GM18873 (cell line): ENCODE measurements at regions not wholly inside any gene's neighbourhood (a gene's known extent, or its start where the extent isn't known, plus 50 kb on each side); places are given as distances from the start of the nearest gene placed in this dataset.

Experiments
- ATAC-seq: cut with Tn5 transposase; IDR thresholded peaks from one replicate; pipeline ENCODE4 v1.9.1; 2021; ENCODE audit warnings: mild to moderate bottlenecking, moderate library complexity, moderate number of reproducible peaks; ENCODE audit not compliant: unreplicated experiment, low FRiP score

- ATAC-seq, result no peak
Measured at GRCh38 chr3:82067420-82067819, 306.0 kb upstream of the GBE1 start.

- no peak for ATAC-seq
Measured at GRCh38 chr3:82058809-82059208, 297.4 kb upstream of the GBE1 start.

- no peak for ATAC-seq
Measured at GRCh38 chr3:82055792-82056191, 294.3 kb upstream of the GBE1 start.

- no peak for ATAC-seq
Measured at GRCh38 chr3:82054849-82055248, 293.4 kb upstream of the GBE1 start.

GRCh38 chr3:82053236-82053635, 291.8 kb upstream of the GBE1 start:
- ATAC-seq, result no peak

- ATAC-seq, result no peak
Measured at GRCh38 chr3:82050382-82050781, 288.9 kb upstream of the GBE1 start.

GRCh38 chr3:82048711-82049110, 287.3 kb upstream of the GBE1 start:
- ATAC-seq, result no peak

- ATAC-seq, result no peak
Measured at GRCh38 chr3:82044930-82045705, 283.7 kb upstream of the GBE1 start.

GRCh38 chr3:82038556-82038955, 277.1 kb upstream of the GBE1 start:
- no peak for ATAC-seq

- no peak for ATAC-seq
Measured at GRCh38 chr3:82033186-82033585, 271.7 kb upstream of the GBE1 start.

GRCh38 chr3:82031596-82031995, 270.2 kb upstream of the GBE1 start:
- ATAC-seq, result no peak

- ATAC-seq, result no peak
Measured at GRCh38 chr3:82030916-82031315, 269.5 kb upstream of the GBE1 start.

- no peak for ATAC-seq
Measured at GRCh38 chr3:82022836-82023235, 261.4 kb upstream of the GBE1 start.

GRCh38 chr3:82020282-82020681, 258.8 kb upstream of the GBE1 start:
- no peak for ATAC-seq

GRCh38 chr3:82015241-82015640, 253.8 kb upstream of the GBE1 start:
- ATAC-seq, result no peak

- ATAC-seq, result no peak
Measured at GRCh38 chr3:82012775-82013174, 251.3 kb upstream of the GBE1 start.

- ATAC-seq, result no peak
Measured at GRCh38 chr3:82011336-82011735, 249.9 kb upstream of the GBE1 start.

GRCh38 chr3:82005266-82005665, 243.8 kb upstream of the GBE1 start:
- no peak for ATAC-seq

- no peak for ATAC-seq
Measured at GRCh38 chr3:82004266-82004665, 242.8 kb upstream of the GBE1 start.

GRCh38 chr3:82002986-82003642, 241.7 kb upstream of the GBE1 start:
- no peak for ATAC-seq

GRCh38 chr3:82002491-82002890, 241.0 kb upstream of the GBE1 start:
- no peak for ATAC-seq

GRCh38 chr3:82001276-82001923, 240.0 kb upstream of the GBE1 start:
- ATAC-seq, result no peak
